ENCODE measurements at regions not wholly inside any gene's neighbourhood (a gene's known extent, or its start where the extent isn't known, plus 50 kb on each side); places are given as distances from the start of the nearest gene placed in this dataset.

DNA sequence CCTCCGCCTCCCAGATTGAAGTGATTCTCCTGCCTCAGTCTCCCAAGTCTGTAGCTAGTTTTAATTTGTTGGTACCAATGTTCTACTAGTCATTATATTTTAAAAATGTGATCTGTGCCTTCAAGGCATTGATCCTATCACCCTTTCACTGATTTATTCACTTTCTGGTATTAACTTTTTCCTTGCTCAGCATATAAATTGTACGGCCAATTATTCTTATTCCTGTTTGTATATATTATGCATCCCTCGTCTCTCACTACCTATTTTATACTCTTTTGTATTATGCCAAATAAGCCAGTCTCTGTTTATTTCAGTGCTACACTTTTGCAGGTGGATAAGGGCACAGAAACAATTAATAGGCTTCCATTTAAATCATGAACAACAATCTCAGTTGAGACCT, 620.2 kb upstream of the BCHE start:
- TF ChIP-seq CTCF (IDR thresholded peaks at IDR 0.05) = no peak

DNA sequence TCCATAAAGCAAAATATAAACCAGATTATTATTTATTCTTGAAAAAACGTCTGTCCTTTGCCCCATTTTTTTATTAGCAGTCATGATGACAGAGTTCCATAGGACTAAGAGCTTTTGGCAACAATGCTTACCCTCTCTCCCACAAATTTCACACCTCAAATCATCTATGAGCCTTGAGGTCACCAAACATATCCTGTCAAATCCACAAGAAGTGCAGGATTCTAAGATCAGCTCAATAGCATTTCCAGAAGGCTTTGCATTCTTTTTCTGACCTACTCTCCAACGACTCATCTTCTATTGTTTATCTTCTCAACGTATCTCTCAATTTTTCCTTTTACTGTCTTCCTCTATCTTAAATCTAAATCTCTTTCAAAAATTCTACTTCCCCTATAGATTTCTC, 619.1 kb upstream of the BCHE start:
- no peak for TF ChIP-seq CTCF (IDR thresholded peaks at IDR 0.05)

GRCh38 chr3:166455744-166456143, 618.5 kb upstream of the BCHE start:
- TF ChIP-seq CTCF (IDR thresholded peaks at IDR 0.05) = no peak

GRCh38 chr3:166453478-166453877, 616.3 kb upstream of the BCHE start:
- TF ChIP-seq CTCF (IDR thresholded peaks at IDR 0.05) = no peak

DNA sequence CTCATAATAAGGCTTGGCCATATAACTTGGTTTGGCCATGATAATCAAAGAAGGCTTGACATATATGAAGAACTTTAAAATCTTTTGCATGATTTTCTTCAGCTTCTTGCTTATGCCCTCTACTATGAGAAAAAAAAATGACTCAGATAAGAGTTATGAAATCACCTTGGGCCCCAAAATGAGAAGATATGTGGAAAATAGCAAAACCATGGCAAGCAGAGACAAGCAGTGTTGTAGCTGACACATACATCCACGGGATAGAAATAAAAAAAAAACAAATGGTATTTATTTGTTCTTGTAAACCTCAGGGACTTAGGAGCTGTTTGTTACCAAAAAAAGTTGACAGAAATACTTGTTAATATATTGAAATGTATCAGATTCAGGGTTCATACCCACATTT, 614.8 kb upstream of the BCHE start:
- TF ChIP-seq CTCF (IDR thresholded peaks at IDR 0.05) = no peak

DNA sequence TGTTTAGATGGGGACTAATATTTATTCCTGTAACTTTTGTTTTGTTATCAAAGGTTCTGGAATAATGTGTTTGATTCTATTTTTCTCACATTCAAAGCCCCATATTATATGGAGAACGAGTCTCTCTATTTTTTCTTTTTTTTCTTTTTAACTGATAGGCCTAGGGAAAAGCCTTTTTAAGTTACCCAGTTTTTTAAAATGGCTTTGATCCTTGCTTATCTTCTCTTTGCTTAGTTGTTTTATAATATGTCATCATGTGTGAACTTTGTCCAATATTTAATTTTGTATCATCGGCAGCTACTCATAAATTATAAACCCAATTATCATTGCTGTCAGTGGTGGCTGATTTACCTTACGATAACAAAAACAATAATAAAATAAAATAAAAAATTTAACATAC, 610.3 kb upstream of the BCHE start:
- no peak for TF ChIP-seq CTCF (IDR thresholded peaks at IDR 0.05)

- TF ChIP-seq CTCF (IDR thresholded peaks at IDR 0.05) = no peak
Measured at GRCh38 chr3:166446986-166447385, 609.8 kb upstream of the BCHE start.

- TF ChIP-seq CTCF (IDR thresholded peaks at IDR 0.05) = no peak
Measured at GRCh38 chr3:166446291-166446690, 609.1 kb upstream of the BCHE start.

All from LNCAP (cell line).